Ishikawa (cell line): ENCODE measurements at regions not wholly inside any gene's neighbourhood (a gene's known extent, or its start where the extent isn't known, plus 50 kb on each side); places are given as distances from the start of the nearest gene placed in this dataset.

Experiments
- CREB1 ChIP-seq: IDR thresholded peaks from 2 replicates; pipeline ENCODE4 v1.6.1; 2012; ENCODE audit warnings: low read depth
- FOXM1 ChIP-seq: IDR thresholded peaks from 2 replicates; pipeline ENCODE4 v1.6.1; 2012; ENCODE audit warnings: low read depth, borderline replicate concordance
- MAX ChIP-seq: IDR thresholded peaks from 2 replicates; pipeline ENCODE4 v1.6.1; 2012
- RAD21 ChIP-seq: IDR thresholded peaks from 2 replicates; pipeline ENCODE4 v1.6.1; 2012; ENCODE audit warnings: low read depth
- TAF1 ChIP-seq: IDR thresholded peaks from 2 replicates; pipeline ENCODE4 v1.6.1; 2012; ENCODE audit warnings: low read depth, mild to moderate bottlenecking
- TF ChIP-seq, protein P1 (sequence below): IDR thresholded peaks from 2 replicates; pipeline ENCODE4 v1.6.1; 2012; ENCODE audit warnings: low read depth, mild to moderate bottlenecking

GRCh38 chr9:86464242-86464641, 110.0 kb upstream of the TUT7 start:
- TF ChIP-seq CREB1, result no peak
- TF ChIP-seq, protein P1, sequence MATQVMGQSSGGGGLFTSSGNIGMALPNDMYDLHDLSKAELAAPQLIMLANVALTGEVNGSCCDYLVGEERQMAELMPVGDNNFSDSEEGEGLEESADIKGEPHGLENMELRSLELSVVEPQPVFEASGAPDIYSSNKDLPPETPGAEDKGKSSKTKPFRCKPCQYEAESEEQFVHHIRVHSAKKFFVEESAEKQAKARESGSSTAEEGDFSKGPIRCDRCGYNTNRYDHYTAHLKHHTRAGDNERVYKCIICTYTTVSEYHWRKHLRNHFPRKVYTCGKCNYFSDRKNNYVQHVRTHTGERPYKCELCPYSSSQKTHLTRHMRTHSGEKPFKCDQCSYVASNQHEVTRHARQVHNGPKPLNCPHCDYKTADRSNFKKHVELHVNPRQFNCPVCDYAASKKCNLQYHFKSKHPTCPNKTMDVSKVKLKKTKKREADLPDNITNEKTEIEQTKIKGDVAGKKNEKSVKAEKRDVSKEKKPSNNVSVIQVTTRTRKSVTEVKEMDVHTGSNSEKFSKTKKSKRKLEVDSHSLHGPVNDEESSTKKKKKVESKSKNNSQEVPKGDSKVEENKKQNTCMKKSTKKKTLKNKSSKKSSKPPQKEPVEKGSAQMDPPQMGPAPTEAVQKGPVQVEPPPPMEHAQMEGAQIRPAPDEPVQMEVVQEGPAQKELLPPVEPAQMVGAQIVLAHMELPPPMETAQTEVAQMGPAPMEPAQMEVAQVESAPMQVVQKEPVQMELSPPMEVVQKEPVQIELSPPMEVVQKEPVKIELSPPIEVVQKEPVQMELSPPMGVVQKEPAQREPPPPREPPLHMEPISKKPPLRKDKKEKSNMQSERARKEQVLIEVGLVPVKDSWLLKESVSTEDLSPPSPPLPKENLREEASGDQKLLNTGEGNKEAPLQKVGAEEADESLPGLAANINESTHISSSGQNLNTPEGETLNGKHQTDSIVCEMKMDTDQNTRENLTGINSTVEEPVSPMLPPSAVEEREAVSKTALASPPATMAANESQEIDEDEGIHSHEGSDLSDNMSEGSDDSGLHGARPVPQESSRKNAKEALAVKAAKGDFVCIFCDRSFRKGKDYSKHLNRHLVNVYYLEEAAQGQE, result no peak
- TF ChIP-seq RAD21, result no peak
- no peak for TF ChIP-seq TAF1
- no peak for TF ChIP-seq FOXM1
- no peak for TF ChIP-seq MAX
